NCI-H146 (cell line): ENCODE measurements at regions not wholly inside any gene's neighbourhood (a gene's known extent, or its start where the extent isn't known, plus 50 kb on each side); places are given as distances from the start of the nearest gene placed in this dataset.
"Not testable (repeated sequence)": the region's sequence is repeated elsewhere in the genome, so short reads cannot be mapped to it uniquely, and the experiment has no call there.

Source experiments
- DNase-seq: peaks from one replicate; lab custom pipeline; 2025; lab: John Stamatoyannopoulos, UW

- DNase-seq, result no peak
Measured at GRCh38 chr2:89833780-89834117, 1142.3 kb downstream of the RPIA start.

- no peak for DNase-seq
Measured at GRCh38 chr2:89834306-89834705, 1142.8 kb downstream of the RPIA start.

- DNase-seq, result not testable (repeated sequence)
Measured at GRCh38 chr2:89836326-89836725, 1144.9 kb downstream of the RPIA start.

GRCh38 chr2:89837962-89838625 lies 1146.6 kb downstream of the RPIA start:
- no peak for DNase-seq

- not testable (repeated sequence) for DNase-seq
Measured at GRCh38 chr2:89840175-89840574, 1148.7 kb downstream of the RPIA start.

GRCh38 chr2:89840781-89841475 lies 1149.5 kb downstream of the RPIA start:
- DNase-seq, result not testable (repeated sequence)

GRCh38 chr2:89841476-89841840 lies 1150.0 kb downstream of the RPIA start:
- no peak for DNase-seq

GRCh38 chr2:89842180-89842908 lies 1150.9 kb downstream of the RPIA start:
- no peak for DNase-seq

GRCh38 chr2:89844221-89844943 lies 1152.9 kb downstream of the RPIA start:
- no peak for DNase-seq

- DNase-seq, result no peak
Measured at GRCh38 chr2:89845532-89845931, 1154.1 kb downstream of the RPIA start.

- no peak for DNase-seq
Measured at GRCh38 chr2:89848114-89848513, 1156.6 kb downstream of the RPIA start.

GRCh38 chr2:89848763-89849368 lies 1157.4 kb downstream of the RPIA start:
- DNase-seq, result no peak

- DNase-seq, result no peak
Measured at GRCh38 chr2:89849731-89850130, 1158.3 kb downstream of the RPIA start.

GRCh38 chr2:89850481-89850880 lies 1159.0 kb downstream of the RPIA start:
- DNase-seq, result no peak

GRCh38 chr2:89850881-89851582 lies 1159.6 kb downstream of the RPIA start:
- DNase-seq, result no peak

GRCh38 chr2:89851583-89851905 lies 1160.1 kb downstream of the RPIA start:
- DNase-seq, result no peak

GRCh38 chr2:89853427-89853826 lies 1162.0 kb downstream of the RPIA start:
- not testable (repeated sequence) for DNase-seq

GRCh38 chr2:89855752-89856151 lies 1164.3 kb downstream of the RPIA start:
- DNase-seq, result not testable (repeated sequence)

- not testable (repeated sequence) for DNase-seq
Measured at GRCh38 chr2:89856305-89856704, 1164.8 kb downstream of the RPIA start.

- DNase-seq, result not testable (repeated sequence)
Measured at GRCh38 chr2:89862164-89862563, 1170.7 kb downstream of the RPIA start.

- not testable (repeated sequence) for DNase-seq
Measured at GRCh38 chr2:89863209-89863608, 1171.7 kb downstream of the RPIA start.
